ENCODE measurements at regions not wholly inside any gene's neighbourhood (a gene's known extent, or its start where the extent isn't known, plus 50 kb on each side); places are given as distances from the start of the nearest gene placed in this dataset.

- no peak for DNase-seq (ENCODE audit: low read depth, low spot score)
These were observed 359.5 kb upstream of the SPTLC3 start for GRCh38 chr20:12649234-12649633.

GRCh38 chr20:12653642-12654041 is 355.1 kb upstream of the SPTLC3 start:
- no peak for DNase-seq (ENCODE audit: low read depth, low spot score)

- DNase-seq (ENCODE audit: low read depth, low spot score), result no peak
These were observed 348.8 kb upstream of the SPTLC3 start for GRCh38 chr20:12659942-12660341.

GRCh38 chr20:12660918-12661317 is 347.9 kb upstream of the SPTLC3 start:
- DNase-seq (ENCODE audit: low read depth, low spot score), result no peak

- DNase-seq (ENCODE audit: low read depth, low spot score), result no peak
These were observed 338.5 kb upstream of the SPTLC3 start for GRCh38 chr20:12670301-12670700.

DNA sequence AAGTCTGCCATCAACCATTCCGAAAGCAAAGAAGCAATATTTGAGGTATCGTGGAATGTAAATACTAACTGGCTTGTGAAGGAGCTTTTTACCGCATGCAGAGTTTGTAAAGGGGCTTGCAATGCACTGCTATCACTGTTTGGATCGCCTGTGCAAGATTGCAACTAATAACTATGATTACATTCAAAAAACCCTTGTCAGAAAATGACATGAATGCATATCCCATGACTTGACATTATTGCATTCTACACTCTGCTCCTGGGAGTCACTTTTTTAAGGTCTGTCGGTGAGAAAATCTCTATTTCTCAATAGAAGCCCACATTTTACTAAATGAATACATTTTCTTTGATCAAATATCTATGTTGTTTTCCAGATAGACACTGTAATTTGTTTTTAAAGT is 335.4 kb upstream of the SPTLC3 start:
- DNase-seq (ENCODE audit: low read depth, low spot score), result no peak

DNA sequence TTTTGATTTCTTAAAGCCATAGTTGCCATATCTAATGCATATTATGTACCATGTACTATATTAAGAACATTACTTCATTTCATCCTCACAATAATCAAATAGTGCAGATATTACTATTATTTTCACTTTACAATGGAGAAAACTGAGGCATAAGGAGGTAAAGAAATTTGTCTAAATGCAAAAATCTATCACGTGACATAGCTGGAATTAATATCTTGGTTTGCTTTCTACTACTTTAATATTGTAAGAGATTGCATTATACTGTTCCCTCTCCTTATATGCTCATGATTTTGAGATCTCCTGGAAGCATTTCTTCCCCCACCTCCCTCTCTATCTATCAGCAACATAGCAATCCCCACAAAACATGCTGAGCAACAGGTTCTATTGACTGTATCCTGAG is 330.8 kb upstream of the SPTLC3 start:
- no peak for DNase-seq (ENCODE audit: low read depth, low spot score)

DNA sequence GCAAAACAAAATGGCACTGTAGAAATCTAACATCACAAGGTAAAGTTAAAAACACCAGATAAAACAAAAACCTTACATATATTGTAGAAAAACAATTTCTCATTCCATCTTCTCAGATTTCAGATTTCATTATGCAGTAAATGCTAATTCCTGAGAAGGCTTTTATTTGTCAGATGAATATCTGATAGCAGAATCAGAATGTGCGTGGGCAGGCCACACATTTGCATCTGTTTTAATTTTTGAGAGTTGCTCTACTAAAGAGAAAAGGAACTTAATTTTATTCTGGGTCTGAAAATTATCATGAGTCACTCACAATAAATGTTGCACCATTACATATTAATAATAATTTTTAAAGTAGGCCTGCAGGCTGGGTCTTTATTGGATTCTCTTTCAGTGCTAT is 329.3 kb upstream of the SPTLC3 start:
- no peak for DNase-seq (ENCODE audit: low read depth, low spot score)

- DNase-seq (ENCODE audit: low read depth, low spot score), result no peak
These were observed 326.2 kb upstream of the SPTLC3 start for GRCh38 chr20:12682613-12683012.

- DNase-seq (ENCODE audit: low read depth, low spot score), result no peak
These were observed 321.3 kb upstream of the SPTLC3 start for GRCh38 chr20:12687476-12687875.

- DNase-seq (ENCODE audit: low read depth, low spot score), result no peak
These were observed 312.8 kb upstream of the SPTLC3 start for GRCh38 chr20:12695937-12696336.

- DNase-seq (ENCODE audit: low read depth, low spot score), result no peak
These were observed 310.0 kb upstream of the SPTLC3 start for GRCh38 chr20:12698817-12699216.

DNA sequence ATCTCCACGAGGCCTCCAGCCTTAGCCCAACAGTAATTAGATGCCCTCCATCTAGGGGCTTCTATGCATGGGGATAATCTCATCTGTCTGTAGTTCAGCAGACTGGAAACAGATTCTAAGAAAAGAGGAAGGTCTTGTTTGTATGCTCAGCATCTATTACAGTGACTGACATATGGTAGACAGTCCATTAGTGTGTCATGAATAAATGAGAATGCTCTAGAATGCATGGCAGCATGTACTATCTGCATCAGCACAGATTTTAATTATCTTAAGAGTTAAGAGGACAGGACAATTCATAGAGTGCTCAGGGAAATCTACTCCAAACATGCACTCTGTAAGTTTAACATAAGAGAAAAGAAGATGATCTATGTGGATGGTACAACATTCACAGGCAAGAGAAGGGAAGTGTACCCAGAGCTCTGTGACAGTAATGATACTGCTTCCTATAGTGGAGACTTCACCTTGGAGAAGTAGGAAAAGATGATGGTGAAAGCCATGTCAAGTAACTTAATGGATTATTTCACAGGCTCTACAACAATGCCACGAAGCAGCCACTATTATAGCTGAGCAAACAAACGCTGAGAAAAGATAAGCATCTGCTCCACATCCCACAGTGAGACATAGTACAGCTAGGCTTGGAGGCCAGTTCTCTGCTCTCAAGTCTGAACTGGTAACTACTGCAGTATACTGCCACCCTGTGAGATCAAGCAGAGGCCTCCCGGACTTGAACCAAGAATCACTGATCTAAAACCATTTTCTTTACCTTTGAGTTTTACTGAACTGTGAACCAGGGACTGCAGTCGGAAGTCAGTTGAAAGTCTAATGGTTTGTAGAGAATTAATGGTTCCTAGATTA is 309.2 kb upstream of the SPTLC3 start:
- DNase-seq (ENCODE audit: low read depth, low spot score), result no peak

GRCh38 chr20:12700701-12701100 is 308.1 kb upstream of the SPTLC3 start:
- DNase-seq (ENCODE audit: low read depth, low spot score), result no peak

DNA sequence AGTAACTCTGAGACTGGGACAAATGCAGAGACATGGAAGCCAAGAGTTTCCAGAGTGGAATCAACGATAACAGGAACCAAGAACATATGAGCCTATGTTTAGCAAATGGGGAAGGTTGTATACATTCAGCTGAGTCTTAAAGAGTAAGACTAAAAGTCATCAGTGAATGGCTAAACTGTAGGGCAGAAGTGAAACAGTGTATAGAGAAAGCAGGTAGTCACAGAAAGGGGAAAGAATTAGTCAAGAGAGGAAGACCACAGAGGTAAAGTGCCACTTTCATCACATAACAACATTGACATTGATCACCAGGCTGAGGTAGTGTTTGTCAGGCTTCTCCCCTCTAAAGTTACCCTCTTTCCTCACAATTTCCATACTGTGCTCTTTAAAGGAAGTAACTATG is 306.5 kb upstream of the SPTLC3 start:
- no peak for DNase-seq (ENCODE audit: low read depth, low spot score)

DNA sequence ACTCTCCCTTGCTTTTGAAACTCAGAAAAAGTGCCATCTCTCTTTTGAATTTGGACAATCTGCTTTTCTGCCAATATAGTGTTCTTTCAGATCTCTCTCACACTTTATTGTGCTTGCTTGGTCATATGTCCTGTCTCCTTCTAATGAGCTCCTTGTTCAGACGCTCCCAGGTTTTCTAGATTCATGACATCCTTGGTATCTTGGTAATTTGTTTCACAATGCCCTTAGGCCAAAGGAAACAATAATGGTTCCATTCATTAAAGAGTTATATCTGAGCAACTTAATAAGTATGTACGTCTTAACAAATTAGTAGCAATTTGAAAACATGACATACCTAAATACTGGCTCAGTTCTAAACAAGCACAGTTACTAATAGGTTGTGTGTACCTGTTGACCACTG is 293.4 kb upstream of the SPTLC3 start:
- no peak for DNase-seq (ENCODE audit: low read depth, low spot score)

- DNase-seq (ENCODE audit: low read depth, low spot score), result no peak
These were observed 292.6 kb upstream of the SPTLC3 start for GRCh38 chr20:12715991-12716680.

GRCh38 chr20:12717061-12717460 is 291.7 kb upstream of the SPTLC3 start:
- DNase-seq (ENCODE audit: low read depth, low spot score), result no peak

- no peak for DNase-seq (ENCODE audit: low read depth, low spot score)
These were observed 290.2 kb upstream of the SPTLC3 start for GRCh38 chr20:12718619-12719018.

GRCh38 chr20:12721636-12722035 is 287.1 kb upstream of the SPTLC3 start:
- no peak for DNase-seq (ENCODE audit: low read depth, low spot score)

GRCh38 chr20:12722091-12722490 is 286.7 kb upstream of the SPTLC3 start:
- DNase-seq (ENCODE audit: low read depth, low spot score), result no peak

- DNase-seq (ENCODE audit: low read depth, low spot score), result no peak
These were observed 285.0 kb upstream of the SPTLC3 start for GRCh38 chr20:12723811-12724210.

- DNase-seq (ENCODE audit: low read depth, low spot score), result no peak
These were observed 280.0 kb upstream of the SPTLC3 start for GRCh38 chr20:12728782-12729181.
